HG03342 (cell line): ENCODE measurements at regions not wholly inside any gene's neighbourhood (a gene's known extent, or its start where the extent isn't known, plus 50 kb on each side); places are given as distances from the start of the nearest gene placed in this dataset.
A peak's percentile ranks its signal among the peaks of the same experiment; 100 is the strongest.

Experiments used
- ATAC-seq: cut with Tn5 transposase; IDR thresholded peaks from one replicate; pipeline ENCODE4 v1.9.1; 2021; ENCODE audit warnings: mild to moderate bottlenecking, moderate library complexity; ENCODE audit not compliant: unreplicated experiment

- no peak for ATAC-seq
Measured at GRCh38 chr1:83006271-83006670, 992.7 kb downstream of the TTLL7 start.

GRCh38 chr1:83000286-83000685 lies 998.6 kb downstream of the TTLL7 start:
- no peak for ATAC-seq

DNA sequence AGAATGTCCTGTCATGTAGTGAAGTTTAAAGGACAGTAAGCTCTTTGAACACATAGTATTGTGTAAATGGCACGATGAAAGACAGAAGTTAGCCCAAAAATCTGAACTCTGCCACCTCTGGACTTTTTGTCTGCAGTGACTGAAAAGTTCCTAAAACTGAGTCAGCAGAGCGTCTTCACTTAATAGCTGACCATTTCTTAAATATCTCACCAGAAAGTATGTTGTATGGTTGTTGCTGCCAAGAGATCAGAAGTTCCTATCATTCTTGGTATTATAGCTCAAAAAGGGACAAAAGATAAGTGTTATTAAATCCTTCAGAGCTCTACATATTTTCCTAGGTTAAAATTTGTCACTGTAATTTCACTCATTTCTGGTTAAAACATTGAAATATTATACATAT lies 1003.0 kb downstream of the TTLL7 start:
- no peak for ATAC-seq

- ATAC-seq: no peak
Measured at GRCh38 chr1:82994616-82995263, 1004.2 kb downstream of the TTLL7 start.

GRCh38 chr1:82991569-82991968 lies 1007.4 kb downstream of the TTLL7 start:
- no peak for ATAC-seq

GRCh38 chr1:82979593-82980236 lies 1019.2 kb downstream of the TTLL7 start:
- ATAC-seq: peak; percentile 96

GRCh38 chr1:82978461-82979324 lies 1020.2 kb downstream of the TTLL7 start:
- no peak for ATAC-seq

- ATAC-seq: no peak
Measured at GRCh38 chr1:82972841-82973553, 1025.9 kb downstream of the TTLL7 start.

DNA sequence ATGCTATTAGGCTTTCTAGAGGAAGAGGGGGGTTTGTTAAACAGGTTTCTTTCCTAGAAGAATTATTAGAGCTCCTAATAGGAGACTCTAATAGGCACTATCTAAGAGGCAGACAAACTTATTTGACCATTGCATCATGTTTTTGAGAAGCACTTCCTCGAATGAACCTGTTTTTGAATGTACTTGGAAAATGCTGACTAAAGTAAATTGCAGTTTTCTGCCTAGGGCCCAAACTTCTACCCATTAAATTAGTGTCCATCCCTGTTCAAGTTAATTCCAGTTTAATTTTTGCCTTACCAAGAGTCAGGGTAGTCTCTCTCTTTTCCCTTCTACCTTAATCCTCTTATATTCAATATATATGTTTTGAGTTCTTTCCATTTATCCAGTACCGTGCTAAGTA lies 1029.6 kb downstream of the TTLL7 start:
- no peak for ATAC-seq

DNA sequence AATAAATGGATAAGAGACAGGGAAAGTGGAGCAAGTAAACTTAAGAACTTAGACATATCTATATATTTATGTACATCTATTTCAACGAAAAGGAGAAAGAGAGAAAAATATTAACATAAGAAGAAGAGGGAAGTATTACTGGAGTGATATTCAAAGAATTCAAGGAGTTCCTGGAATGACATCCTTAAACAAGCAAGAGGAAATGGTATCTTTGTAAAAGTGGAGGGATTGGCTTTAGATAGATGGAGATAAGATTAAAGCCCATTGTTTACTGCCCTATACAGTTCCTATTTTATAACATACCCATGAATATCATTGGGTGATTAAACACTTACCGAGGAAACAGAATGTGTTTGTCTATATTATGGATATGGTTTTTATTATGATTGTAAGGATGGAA lies 1036.3 kb downstream of the TTLL7 start:
- no peak for ATAC-seq

DNA sequence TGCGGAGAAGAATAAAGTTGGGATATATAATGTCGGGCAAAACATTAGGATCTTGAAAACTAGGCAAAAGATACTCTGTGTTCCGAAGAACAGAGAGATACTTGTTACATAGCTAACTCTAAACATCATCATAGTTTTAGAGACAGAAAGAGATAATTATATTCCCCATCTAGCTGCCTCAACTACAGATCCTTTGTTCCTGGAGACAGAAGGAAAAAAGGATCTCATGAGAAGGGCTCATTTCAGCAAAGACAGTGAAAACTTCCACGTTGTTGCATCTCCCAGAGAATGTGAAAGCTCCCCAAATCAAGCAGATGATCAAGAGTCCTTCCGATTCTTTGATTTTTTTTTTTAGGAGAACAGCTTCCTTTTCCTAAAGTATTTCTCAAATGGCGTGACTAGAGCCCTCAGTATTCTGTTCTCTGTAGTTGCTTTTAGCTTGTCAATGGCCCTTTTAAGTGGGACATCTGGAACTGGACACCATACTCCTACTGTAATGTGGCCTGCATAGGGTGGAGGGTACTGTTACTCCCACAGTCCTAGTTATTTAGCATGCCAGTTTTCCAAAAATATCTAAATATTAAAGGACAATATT lies 1048.2 kb downstream of the TTLL7 start:
- ATAC-seq: no peak

DNA sequence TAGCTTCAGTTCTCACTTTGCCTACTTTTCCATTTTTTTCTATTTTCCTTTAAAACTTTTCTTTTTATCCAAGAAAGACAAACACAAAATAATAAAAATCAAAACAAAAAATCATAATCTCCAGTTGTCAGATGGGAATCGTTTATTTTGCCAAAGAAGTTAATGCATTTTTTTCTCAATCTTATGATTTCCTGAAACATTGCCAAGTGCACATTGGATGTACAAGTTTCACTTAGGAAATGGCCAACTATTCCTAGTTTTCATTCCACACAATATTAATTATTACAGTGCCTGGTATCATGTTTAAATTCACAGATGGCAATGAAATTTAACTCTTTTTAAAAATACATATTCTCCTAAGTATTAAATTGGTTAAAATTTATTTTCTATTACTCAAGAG lies 1050.5 kb downstream of the TTLL7 start:
- no peak for ATAC-seq

GRCh38 chr1:82947278-82947677 lies 1051.7 kb downstream of the TTLL7 start:
- no peak for ATAC-seq

DNA sequence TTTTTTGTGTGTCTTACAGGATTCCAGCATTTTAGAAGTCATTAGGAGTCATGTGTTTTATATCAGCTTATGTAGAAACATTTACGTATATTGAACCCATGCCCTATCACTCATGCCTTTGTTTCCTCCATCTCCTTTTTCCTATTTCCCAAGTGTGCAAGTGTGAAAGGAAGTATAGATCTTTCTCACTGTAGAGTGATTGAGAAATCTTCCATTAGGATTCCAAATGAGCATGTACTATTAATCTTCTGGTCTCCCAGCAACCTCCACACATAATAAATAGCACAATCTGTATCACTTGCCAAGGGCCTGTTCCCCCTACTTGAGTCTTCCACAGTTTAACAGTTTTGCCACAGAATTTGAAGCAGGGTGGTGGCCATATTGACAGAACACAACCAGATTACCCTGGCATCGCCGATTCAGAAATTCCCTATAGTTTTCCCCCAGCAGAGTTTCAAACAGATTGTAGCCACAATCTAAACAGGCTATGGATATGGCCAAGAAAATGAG lies 1052.8 kb downstream of the TTLL7 start:
- no peak for ATAC-seq

DNA sequence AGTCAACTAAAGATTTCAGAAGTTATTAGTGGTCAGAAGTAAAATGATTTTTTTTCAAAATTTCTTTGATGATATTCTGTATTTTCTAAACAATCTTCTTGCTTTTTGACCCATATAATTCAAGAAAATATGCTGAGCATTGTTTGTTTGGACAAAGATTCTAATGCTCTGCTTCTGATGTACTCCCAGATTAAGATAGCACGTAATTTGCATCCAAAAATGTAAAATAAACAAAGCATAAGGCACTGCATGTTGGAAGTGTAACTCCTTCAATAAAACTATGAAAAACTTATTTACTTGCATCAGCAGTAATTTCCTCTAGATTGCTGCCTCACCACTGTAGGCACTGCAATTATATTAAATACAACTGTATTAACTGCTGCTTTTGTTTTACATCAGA lies 1054.1 kb downstream of the TTLL7 start:
- ATAC-seq: no peak

- no peak for ATAC-seq
Measured at GRCh38 chr1:82934074-82934473, 1064.9 kb downstream of the TTLL7 start.

- ATAC-seq: no peak
Measured at GRCh38 chr1:82932727-82933126, 1066.2 kb downstream of the TTLL7 start.

- ATAC-seq: no peak
Measured at GRCh38 chr1:82932207-82932606, 1066.7 kb downstream of the TTLL7 start.

GRCh38 chr1:82931006-82931405 lies 1067.9 kb downstream of the TTLL7 start:
- no peak for ATAC-seq

GRCh38 chr1:82927753-82928152 lies 1071.2 kb downstream of the TTLL7 start:
- no peak for ATAC-seq

- ATAC-seq: no peak
Measured at GRCh38 chr1:82924666-82925065, 1074.3 kb downstream of the TTLL7 start.
